SW480 (cell line): ENCODE measurements at regions not wholly inside any gene's neighbourhood (a gene's known extent, or its start where the extent isn't known, plus 50 kb on each side); places are given as distances from the start of the nearest gene placed in this dataset.
"Not testable (repeated sequence)": the region's sequence is repeated elsewhere in the genome, so short reads cannot be mapped to it uniquely, and the experiment has no call there.

ENCODE experiments used
- DNase-seq: peaks from one replicate; pipeline ENCODE4 v3.0.0-alpha.2; 2016; ENCODE audit warnings: low spot score

- no peak for DNase-seq
Measured at GRCh38 chr12:126908765-126909142, 1358.2 kb upstream of the TMEM132C start.

GRCh38 chr12:126910570-126910969 lies 1356.4 kb upstream of the TMEM132C start:
- DNase-seq: no peak

GRCh38 chr12:126912111-126912510 lies 1354.9 kb upstream of the TMEM132C start:
- DNase-seq: no peak

- no peak for DNase-seq
Measured at GRCh38 chr12:126914170-126914793, 1352.7 kb upstream of the TMEM132C start.

GRCh38 chr12:126915309-126915708 lies 1351.7 kb upstream of the TMEM132C start:
- no peak for DNase-seq

GRCh38 chr12:126926023-126926594 lies 1340.9 kb upstream of the TMEM132C start:
- DNase-seq: peak; percentile 1

- no peak for DNase-seq
Measured at GRCh38 chr12:126930234-126930633, 1336.7 kb upstream of the TMEM132C start.

- no peak for DNase-seq
Measured at GRCh38 chr12:126932156-126932555, 1334.8 kb upstream of the TMEM132C start.

GRCh38 chr12:126935435-126935834 lies 1331.5 kb upstream of the TMEM132C start:
- DNase-seq: no peak

GRCh38 chr12:126936181-126936851 lies 1330.7 kb upstream of the TMEM132C start:
- peak; percentile 2 for DNase-seq

GRCh38 chr12:126937431-126937830 lies 1329.5 kb upstream of the TMEM132C start:
- no peak for DNase-seq

- no peak for DNase-seq
Measured at GRCh38 chr12:126944684-126945083, 1322.3 kb upstream of the TMEM132C start.

- not testable (repeated sequence) for DNase-seq
Measured at GRCh38 chr12:126946958-126947357, 1320.0 kb upstream of the TMEM132C start.

GRCh38 chr12:126949558-126949957 lies 1317.4 kb upstream of the TMEM132C start:
- no peak for DNase-seq

- no peak for DNase-seq
Measured at GRCh38 chr12:126950266-126950665, 1316.7 kb upstream of the TMEM132C start.

- no peak for DNase-seq
Measured at GRCh38 chr12:126952096-126953007, 1314.6 kb upstream of the TMEM132C start.

- DNase-seq: no peak
Measured at GRCh38 chr12:126953365-126953889, 1313.5 kb upstream of the TMEM132C start.

GRCh38 chr12:126960221-126960620 lies 1306.7 kb upstream of the TMEM132C start:
- no peak for DNase-seq

- no peak for DNase-seq
Measured at GRCh38 chr12:126960709-126961108, 1306.3 kb upstream of the TMEM132C start.

- no peak for DNase-seq
Measured at GRCh38 chr12:126963825-126964224, 1303.1 kb upstream of the TMEM132C start.

- DNase-seq: no peak
Measured at GRCh38 chr12:126966498-126966897, 1300.5 kb upstream of the TMEM132C start.

- no peak for DNase-seq
Measured at GRCh38 chr12:126967152-126967551, 1299.8 kb upstream of the TMEM132C start.
